ENCODE measurements at regions not wholly inside any gene's neighbourhood (a gene's known extent, or its start where the extent isn't known, plus 50 kb on each side); places are given as distances from the start of the nearest gene placed in this dataset.

DNA sequence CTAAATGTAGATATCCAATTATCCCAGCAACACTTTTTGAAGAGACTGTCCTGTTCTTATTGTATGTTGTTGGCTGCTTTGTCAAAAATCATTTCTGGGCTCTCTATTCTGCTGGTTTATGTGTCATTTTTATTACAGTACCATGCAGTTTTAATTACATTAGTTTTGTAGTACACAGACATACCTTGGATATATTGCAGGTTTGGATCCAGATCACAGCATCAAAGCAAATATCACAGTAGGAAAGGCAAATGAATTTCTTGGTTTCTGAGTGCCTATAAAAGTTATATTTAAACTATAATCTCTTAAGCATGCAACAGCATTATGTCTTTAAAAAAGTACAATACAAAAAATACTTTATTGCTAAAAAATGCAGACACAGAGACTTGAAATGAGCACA lies 564.2 kb upstream of the MIR17HG start:
- no peak for DNase-seq (ENCODE audit: low spot score)
- TF ChIP-seq CTCF (IDR thresholded peaks at IDR 0.05) = no peak
- no peak overlapping the region for H3K27ac ChIP-seq
- no peaks in the 10 kb centered on the region for H3K4me1 ChIP-seq
- no peaks in the 10 kb centered on the region for H3K9me3 ChIP-seq
- no peaks in the 10 kb centered on the region for H3K27me3 ChIP-seq
- H3K4me3 ChIP-seq = no peak overlapping the region
- no peaks in the 10 kb centered on the region for H3K36me3 ChIP-seq

- no peak overlapping the region for H3K27ac ChIP-seq
- no peaks in the 10 kb centered on the region for H3K4me1 ChIP-seq
Measured at GRCh38 chr13:90787007-90787406, 560.5 kb upstream of the MIR17HG start.

DNA sequence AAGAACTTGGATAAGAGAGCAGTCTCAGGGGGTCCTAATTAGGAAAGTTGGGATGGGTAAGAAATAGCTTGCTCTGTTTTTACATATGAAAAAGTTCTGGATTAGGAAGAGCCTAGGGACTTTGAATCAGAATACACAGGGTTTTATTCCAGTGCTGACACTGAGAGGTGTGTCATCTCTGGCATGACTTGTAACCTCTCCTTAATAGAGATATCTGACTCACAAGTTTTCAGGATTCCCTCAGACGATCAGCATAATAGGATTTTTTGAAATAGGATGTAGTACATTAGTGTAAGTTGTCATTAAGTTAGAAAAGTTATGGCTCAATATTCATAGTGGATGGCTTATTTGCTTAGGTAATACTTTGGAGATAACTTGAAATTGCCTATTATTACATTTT lies 555.2 kb upstream of the MIR17HG start:
- DNase-seq (ENCODE audit: low spot score) = no peak
- H3K4me3 ChIP-seq = no peak overlapping the region
- H3K36me3 ChIP-seq = no peaks in the 10 kb centered on the region
- H3K27me3 ChIP-seq = no peaks in the 10 kb centered on the region
- no peak overlapping the region for H3K27ac ChIP-seq
- no peaks in the 10 kb centered on the region for H3K4me1 ChIP-seq
- H3K9me3 ChIP-seq = no peaks in the 10 kb centered on the region
- TF ChIP-seq CTCF (IDR thresholded peaks at IDR 0.05) = no peak

More at GRCh38 chr13:90787007-90787406, 560.5 kb upstream of the MIR17HG start:
- Histone ChIP-seq H3K9me3 (no peaks in the 10 kb centered on the region), H3K36me3 (no peaks in the 10 kb centered on the region), H3K27me3 (no peaks in the 10 kb centered on the region), H3K4me3 (no peak overlapping the region)
- no peak for DNase-seq (ENCODE audit: low spot score)
- no peak for TF ChIP-seq CTCF (IDR thresholded peaks at IDR 0.05)

DNA sequence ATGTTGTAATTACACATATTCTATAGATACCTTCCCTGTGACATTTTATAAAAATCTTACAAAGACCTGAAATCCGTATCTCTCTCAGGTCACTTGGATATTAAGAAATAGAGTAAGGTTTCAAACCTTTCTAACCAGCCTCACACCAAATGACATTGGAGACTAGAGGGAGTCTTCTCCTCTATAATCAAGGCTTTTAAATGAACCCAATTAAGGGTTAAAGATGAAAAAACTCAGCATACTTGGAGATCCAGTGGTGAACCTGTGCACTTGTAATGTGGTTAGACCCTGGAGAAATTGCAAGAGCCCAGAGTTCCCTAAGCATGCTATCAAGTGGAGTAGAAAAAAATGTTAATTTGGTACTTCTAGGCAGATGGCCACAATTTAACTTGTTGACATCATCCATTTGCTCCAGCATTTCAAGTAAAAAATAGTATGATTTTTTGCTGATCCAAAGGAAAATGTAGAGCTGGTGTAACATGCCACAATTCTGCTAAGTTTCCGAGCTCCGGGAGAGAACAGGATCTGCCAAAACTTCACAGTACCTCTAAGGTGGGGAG lies 554.1 kb upstream of the MIR17HG start:
- Histone ChIP-seq H3K36me3 (no peaks in the 10 kb centered on the region), H3K27ac (no peak overlapping the region), H3K27me3 (no peaks in the 10 kb centered on the region), H3K9me3 (no peaks in the 10 kb centered on the region), H3K4me3 (no peak overlapping the region), H3K4me1 (no peaks in the 10 kb centered on the region)
- no peak for TF ChIP-seq CTCF (IDR thresholded peaks at IDR 0.05)
- no peak for DNase-seq (ENCODE audit: low spot score)

DNA sequence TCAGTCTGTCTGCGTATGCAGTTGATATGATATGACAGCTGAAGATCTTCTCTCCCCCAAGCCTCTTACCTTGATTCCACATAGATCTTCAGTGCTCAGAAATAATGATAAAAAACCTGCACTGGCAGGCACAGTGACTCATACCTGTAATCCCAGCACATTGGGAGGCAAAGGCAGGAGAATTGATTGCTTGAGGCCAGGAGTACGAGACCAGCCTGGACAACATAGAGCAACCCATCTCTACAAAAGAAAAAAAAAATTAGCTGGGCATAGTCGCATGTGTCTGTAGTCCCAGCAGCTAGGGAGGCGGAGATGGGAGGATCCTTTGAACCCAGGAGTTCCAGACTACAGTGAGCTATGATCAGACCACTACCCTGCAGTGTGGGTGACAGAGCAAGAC lies 551.0 kb upstream of the MIR17HG start:
- H3K4me1 ChIP-seq = no peaks in the 10 kb centered on the region
- no peaks in the 10 kb centered on the region for H3K27me3 ChIP-seq
- no peaks in the 10 kb centered on the region for H3K36me3 ChIP-seq
- no peak overlapping the region for H3K27ac ChIP-seq
- DNase-seq (ENCODE audit: low spot score) = no peak
- H3K4me3 ChIP-seq = no peak overlapping the region
- H3K9me3 ChIP-seq = no peaks in the 10 kb centered on the region
- TF ChIP-seq CTCF (IDR thresholded peaks at IDR 0.05) = no peak

GRCh38 chr13:90797335-90797734 lies 550.2 kb upstream of the MIR17HG start:
- Histone ChIP-seq H3K27me3 (no peaks in the 10 kb centered on the region), H3K4me3 (no peak overlapping the region), H3K4me1 (no peaks in the 10 kb centered on the region), H3K36me3 (no peaks in the 10 kb centered on the region), H3K27ac (no peak overlapping the region), H3K9me3 (no peaks in the 10 kb centered on the region)
- no peak for DNase-seq (ENCODE audit: low spot score)
- no peak for TF ChIP-seq CTCF (IDR thresholded peaks at IDR 0.05)

Data from right atrium auricular region (tissue), 2 donors.